ENCODE measurements at regions not wholly inside any gene's neighbourhood (a gene's known extent, or its start where the extent isn't known, plus 50 kb on each side); places are given as distances from the start of the nearest gene placed in this dataset.
A peak's percentile ranks its signal among the peaks of the same experiment; 100 is the strongest.

- DNase-seq: peak; percentile 79
Observed at GRCh38 chrX:69299951-69300714, 134.9 kb upstream of the PJA1 start.

GRCh38 chrX:69299285-69299684 lies 134.0 kb upstream of the PJA1 start:
- peak; percentile 20 for DNase-seq

DNA sequence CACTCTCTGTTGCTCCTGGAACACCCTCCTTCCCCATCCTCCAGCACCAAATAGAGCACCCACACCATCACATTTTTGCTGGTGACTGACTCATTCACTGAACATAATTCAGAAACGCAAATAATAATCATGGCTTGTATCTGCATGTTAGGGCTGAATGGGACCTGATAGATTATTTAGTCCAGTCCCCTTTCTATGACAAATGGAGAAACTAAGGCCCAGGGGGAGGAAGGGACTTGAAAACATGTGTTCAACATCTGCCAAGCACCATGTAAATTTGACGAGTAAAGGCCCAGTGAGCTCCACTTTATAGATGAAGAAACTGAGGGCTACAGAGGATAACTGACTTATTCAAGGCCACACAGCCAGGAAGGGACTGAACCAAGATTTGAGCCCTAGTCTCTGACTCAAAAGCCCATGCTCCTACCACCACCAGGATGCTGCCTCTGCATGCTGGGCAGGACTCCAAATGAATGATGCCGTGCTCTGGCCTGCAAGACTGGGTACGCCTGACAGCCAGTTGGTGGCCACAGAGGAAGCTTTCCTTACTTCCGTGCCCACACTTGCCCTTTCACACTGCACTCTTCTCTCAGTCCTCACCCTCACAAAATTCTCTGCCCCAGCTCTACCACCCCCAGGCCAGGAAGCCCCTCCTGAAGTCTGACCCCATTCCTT lies 133.3 kb upstream of the PJA1 start:
- DNase-seq: no peak

GRCh38 chrX:69297506-69297905 lies 132.3 kb upstream of the PJA1 start:
- DNase-seq: peak; percentile 89

- DNase-seq: no peak
Observed at GRCh38 chrX:69293776-69294601, 128.7 kb upstream of the PJA1 start.

- DNase-seq: no peak
Observed at GRCh38 chrX:69291116-69291515, 125.9 kb upstream of the PJA1 start.

DNA sequence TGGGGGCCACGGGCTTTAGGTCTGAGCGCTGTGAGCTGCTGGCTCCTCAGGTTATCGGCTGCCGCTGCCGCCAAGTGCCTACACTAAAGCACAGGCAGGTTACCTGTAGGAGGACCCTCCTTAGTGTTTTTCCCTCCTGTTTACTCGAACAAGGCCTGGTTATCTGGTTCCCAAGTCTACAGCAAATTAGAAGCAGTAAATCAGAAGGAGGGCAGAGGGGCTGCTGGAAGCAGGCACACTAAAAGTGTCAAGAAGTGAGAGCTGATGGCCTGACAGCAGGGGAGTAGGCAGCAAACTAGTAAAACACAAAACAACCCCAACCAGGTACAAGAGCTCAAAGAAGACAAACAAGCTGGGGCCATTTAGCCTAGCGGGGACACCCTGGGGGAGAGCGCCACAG lies 125.0 kb upstream of the PJA1 start:
- no peak for DNase-seq

GRCh38 chrX:69289793-69290123 lies 124.5 kb upstream of the PJA1 start:
- no peak for DNase-seq

DNA sequence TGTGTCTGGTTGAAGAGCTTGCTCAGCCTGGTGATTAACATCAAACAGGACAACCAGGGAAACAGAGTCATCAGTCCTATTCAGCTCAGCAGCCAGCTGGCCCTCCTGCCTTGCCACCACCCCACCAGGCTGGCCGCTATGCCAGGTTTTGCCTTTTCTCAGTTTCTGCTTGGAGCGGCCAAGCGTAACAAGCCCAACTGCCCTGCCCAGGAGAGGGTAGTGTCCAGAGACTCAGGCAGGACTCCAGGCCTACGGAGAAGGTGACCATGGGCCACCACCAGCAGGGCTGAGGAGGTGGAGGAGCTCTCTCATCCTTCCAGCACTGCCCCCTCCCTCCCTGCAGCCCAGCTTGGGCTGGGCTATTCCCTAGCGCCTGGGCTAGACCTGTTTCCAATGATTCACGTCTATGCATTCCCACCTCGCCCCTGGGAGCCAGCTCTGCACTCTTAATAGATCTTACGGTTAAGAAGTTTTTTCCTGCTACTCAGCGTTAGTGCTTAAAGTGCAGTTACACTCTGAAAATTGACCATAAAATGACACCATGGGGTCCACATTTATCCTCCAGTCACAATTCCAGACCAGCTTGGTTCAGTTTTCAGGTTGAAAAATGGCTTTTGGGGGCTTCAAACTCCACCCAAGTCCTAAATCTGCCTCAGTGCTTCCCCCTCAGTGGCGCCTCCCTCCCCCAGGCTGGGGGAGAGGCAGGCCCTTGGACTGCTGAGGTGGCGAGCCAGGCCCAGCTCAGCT lies 124.0 kb upstream of the PJA1 start:
- DNase-seq: no peak

DNA sequence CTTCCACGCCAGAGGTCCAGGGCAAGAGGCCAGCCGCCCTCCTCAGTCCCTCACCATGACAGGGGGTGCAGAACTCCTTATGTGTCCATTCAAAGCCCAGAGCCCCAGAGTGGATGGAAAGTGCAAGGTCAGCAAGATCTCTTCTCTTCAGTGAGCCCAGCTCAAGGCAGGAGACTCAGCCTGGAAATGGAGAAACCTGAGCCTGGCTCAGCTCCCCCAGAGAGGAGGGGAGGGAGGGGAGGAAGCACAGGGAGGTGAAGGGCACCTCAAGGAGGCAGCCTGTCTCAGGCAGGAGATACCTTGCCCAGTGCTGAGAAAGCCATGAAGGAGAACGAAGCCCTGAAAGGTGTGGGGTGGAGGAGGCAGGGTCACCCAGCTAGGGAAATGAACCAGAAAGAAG lies 121.8 kb upstream of the PJA1 start:
- DNase-seq: no peak

DNA sequence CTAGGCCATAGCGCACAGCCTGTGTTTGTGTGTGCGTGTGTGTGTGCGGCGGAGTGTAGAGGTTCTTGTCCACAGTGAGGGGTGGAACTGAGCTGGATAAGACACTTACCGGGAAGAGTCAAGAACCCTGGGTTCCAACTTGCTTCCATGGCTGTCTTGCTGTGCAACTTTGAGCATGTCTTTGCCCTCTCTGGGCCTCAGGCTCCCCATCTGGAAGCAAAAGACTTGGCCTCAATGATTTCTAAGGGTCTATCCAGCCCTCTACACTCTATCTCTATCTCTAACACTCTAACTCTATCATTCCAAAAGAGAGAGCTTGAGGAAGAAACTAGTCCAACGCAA lies 121.3 kb upstream of the PJA1 start:
- DNase-seq: no peak

DNA sequence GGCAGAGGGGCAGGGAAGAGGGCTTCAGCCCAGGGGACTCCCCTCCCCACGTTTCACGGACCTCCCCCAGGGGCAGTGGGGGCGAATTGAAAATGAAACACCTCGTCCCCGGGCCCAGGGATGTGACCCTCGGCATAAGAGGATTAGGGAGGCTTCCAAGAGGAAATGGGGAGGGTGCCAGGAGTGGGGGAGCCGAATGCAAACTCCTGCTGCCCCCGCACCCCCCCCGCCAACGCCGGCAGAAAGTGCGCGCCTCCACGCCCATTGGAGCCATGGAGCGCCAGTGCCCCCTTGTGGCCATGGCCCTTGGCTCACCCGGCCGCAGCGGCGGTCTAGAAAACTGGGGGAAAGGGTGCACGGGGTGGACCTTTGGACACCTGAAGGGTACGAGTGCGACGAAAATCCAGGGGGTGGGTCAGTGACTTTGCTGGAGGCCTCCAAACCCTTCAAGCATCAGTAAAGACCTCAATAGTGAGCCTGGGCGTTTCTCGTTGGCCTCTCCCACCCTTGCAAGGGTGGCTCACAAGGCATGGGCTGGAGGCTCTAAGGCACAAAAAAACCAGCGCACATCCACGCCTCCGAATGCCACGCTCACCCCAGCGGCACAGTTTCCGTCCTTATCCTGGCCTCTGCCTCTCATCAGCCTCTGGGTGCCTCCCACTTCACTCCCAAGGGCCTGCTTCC lies 120.8 kb upstream of the PJA1 start:
- DNase-seq: no peak

DNA sequence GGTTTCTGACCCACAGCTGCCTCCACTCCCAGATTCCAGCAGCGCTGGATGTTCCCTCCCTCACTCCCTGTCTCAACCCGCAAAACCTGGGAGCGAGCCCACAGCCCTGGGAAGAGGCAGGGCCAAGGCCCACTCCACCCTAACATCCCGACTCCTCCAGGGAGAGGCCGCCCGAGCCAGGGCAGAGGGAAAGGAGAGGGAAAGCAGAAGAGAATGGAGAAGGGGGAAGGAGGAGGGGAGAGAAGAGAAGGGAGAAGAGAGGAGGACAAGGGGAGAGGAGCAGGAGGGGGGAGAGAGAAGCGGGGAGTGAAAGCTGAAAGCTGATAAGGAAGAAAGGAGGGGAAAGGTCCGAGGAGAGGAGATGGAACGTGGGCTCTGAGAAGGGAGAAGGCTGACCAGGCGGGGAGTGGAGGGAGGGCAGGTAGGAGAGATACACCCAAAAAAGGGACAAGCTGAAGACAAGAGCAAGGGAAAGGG lies 120.2 kb upstream of the PJA1 start:
- no peak for DNase-seq

DNA sequence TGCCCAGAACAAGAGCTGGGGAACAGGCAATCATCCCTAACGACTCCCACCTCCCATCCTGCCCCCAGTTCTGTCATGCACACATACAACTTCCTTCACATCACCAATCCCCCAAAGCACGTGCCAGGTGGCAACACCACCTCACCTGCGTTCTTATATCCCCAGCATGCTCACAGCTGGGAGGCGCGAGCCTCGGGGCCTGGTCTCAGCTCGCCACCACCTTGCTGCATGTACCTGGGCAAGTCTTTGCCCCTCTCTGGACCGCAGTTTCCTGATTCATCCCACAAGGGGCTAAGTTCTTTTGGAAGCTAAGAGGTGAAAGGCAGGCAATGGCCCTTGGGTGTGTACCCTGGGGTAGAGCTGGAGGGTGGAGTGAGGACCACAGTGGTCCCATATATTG lies 119.2 kb upstream of the PJA1 start:
- DNase-seq: no peak

- no peak for DNase-seq
Observed at GRCh38 chrX:69282893-69283690, 117.8 kb upstream of the PJA1 start.

- DNase-seq: no peak
Observed at GRCh38 chrX:69280933-69281332, 115.7 kb upstream of the PJA1 start.

- DNase-seq: no peak
Observed at GRCh38 chrX:69279234-69279633, 114.0 kb upstream of the PJA1 start.

DNA sequence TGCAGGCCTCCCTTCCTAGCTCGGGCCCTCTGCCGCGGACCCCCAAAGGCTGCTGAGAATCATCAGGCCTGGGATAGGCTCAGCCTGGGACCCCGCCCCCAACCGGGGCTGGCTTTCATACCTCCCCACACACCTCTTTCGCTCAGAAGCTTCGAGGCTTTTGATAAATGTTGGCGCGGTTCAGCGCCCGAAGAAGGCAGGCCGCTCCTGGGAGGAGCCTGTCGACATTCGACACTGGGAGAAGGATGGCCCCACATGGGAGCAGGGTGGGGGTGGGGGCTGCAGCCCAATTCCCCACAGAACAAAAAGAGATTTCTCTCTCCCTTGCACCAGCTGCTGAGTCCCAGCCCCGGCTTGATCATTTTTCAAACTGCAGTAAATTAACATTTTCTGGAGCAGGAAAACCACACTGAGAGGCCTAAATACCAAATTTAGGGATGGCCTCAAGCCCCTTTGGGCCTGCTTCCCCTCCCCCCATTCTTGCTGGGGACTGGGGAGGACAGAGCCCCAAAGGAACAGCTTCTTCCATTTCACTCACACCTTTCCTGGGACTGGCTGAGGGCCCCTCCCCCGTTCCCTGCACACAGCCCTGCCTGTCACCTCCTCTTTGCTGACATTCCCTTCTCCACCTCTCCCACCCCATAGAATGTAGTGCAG lies 112.9 kb upstream of the PJA1 start:
- DNase-seq: no peak

GRCh38 chrX:69277369-69277990 lies 112.2 kb upstream of the PJA1 start:
- DNase-seq: no peak

- no peak for DNase-seq
Observed at GRCh38 chrX:69268611-69269010, 103.4 kb upstream of the PJA1 start.

DNA sequence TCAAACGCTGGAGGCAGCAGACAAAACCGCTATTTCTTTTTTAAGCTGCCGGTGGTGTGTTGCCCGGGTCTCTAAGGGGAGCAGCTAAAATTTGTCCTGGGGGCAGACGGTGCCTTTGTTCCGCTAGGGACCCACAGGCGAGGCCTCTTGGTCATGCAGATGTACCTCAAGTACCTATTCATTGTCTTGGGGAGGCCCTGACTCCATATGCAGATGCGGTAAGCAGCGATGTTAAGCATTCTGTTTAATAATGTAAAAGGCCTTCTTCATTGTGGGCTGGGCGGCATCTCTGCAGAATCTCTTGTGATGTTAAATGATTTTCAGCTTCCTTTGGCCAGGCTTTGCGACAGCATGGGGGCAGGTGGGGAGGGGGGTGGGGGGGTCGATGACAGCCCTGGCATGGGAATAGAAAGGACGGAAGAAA lies 98.9 kb upstream of the PJA1 start:
- no peak for DNase-seq

All from NCI-H524 treated with DMSO at 0.1 percent for 48 hours (cell line).